ENCODE measurements at regions not wholly inside any gene's neighbourhood (a gene's known extent, or its start where the extent isn't known, plus 50 kb on each side); places are given as distances from the start of the nearest gene placed in this dataset.

DNA sequence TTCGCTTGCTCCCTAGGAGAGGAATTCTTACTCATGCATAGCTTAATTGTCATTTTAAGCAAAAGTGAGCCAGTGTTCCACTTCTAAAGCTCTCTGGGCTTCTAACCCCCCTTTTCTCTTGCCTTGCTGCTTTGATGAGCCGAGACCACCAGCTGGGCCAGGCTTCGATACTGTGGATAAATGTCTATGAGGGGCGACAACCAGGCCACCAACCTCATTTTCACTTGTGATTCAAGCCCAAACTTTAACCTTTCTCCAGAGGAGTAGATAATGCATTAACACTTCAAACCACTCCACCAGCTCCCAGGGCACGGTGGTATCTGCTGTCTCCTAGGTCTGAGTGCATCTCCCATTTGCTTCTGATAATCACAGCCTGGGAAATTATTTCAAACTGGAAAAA is 205.6 kb downstream of the PSAT1 start:
- TF ChIP-seq, protein P1, sequence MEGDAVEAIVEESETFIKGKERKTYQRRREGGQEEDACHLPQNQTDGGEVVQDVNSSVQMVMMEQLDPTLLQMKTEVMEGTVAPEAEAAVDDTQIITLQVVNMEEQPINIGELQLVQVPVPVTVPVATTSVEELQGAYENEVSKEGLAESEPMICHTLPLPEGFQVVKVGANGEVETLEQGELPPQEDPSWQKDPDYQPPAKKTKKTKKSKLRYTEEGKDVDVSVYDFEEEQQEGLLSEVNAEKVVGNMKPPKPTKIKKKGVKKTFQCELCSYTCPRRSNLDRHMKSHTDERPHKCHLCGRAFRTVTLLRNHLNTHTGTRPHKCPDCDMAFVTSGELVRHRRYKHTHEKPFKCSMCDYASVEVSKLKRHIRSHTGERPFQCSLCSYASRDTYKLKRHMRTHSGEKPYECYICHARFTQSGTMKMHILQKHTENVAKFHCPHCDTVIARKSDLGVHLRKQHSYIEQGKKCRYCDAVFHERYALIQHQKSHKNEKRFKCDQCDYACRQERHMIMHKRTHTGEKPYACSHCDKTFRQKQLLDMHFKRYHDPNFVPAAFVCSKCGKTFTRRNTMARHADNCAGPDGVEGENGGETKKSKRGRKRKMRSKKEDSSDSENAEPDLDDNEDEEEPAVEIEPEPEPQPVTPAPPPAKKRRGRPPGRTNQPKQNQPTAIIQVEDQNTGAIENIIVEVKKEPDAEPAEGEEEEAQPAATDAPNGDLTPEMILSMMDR (IDR thresholded peaks at IDR 0.05), result no peak
- no peak for TF ChIP-seq POLR2A (IDR thresholded peaks at IDR 0.05)
- TF ChIP-seq POLR2AphosphoS5 (IDR thresholded peaks at IDR 0.05), result no peak

Measured in transverse colon (tissue), 4 donors.